Choroid plexus epithelial cell (primary cell): ENCODE measurements at regions not wholly inside any gene's neighbourhood (a gene's known extent, or its start where the extent isn't known, plus 50 kb on each side); places are given as distances from the start of the nearest gene placed in this dataset.
"Not testable (repeated sequence)": the region's sequence is repeated elsewhere in the genome, so short reads cannot be mapped to it uniquely, and the experiment has no call there.

ENCODE experiments used
- DNase-seq: peaks from one replicate; pipeline ENCODE4 v3.0.0-alpha.2; 2010; ENCODE audit warnings: low read depth
- H3K4me3 ChIP-seq: 2 replicates; pipeline ENCODE4 v1.5.1; 2011; ENCODE audit warnings: low read depth, mild to moderate bottlenecking, control low read depth, low read length, moderate library complexity
- CTCF ChIP-seq: conservative IDR thresholded peaks from 2 replicates; pipeline ENCODE4 v1.5.1; 2011; ENCODE audit warnings: low read depth, mild to moderate bottlenecking, control low read depth, inconsistent platforms, low read length, moderate library complexity

GRCh38 chr5:136590581-136590980 lies 225.2 kb upstream of the TRPC7 start:
- H3K4me3 ChIP-seq, result no peak overlapping the region
- DNase-seq, result no peak
- TF ChIP-seq CTCF, result no peak

GRCh38 chr5:136586196-136586595 lies 220.9 kb upstream of the TRPC7 start:
- no peak for DNase-seq
- no peak for TF ChIP-seq CTCF
- H3K4me3 ChIP-seq, result no peak overlapping the region

GRCh38 chr5:136584474-136584873 lies 219.1 kb upstream of the TRPC7 start:
- no peak for DNase-seq
- H3K4me3 ChIP-seq, result no peak overlapping the region
- no peak for TF ChIP-seq CTCF

- no peak overlapping the region for H3K4me3 ChIP-seq
- TF ChIP-seq CTCF, result no peak
- DNase-seq, result no peak
Measured at GRCh38 chr5:136579238-136579637, 213.9 kb upstream of the TRPC7 start.

- H3K4me3 ChIP-seq, DNase-seq: not testable (repeated sequence)
Measured at GRCh38 chr5:136569875-136570274, 204.5 kb upstream of the TRPC7 start.

- DNase-seq, H3K4me3 ChIP-seq: not testable (repeated sequence)
Measured at GRCh38 chr5:136565457-136565856, 200.1 kb upstream of the TRPC7 start.

GRCh38 chr5:136565050-136565449 lies 199.7 kb upstream of the TRPC7 start:
- not testable (repeated sequence) for DNase-seq, H3K4me3 ChIP-seq

- not testable (repeated sequence) for H3K4me3 ChIP-seq, DNase-seq
Measured at GRCh38 chr5:136564431-136564830, 199.1 kb upstream of the TRPC7 start.

GRCh38 chr5:136563489-136563888 lies 198.1 kb upstream of the TRPC7 start:
- DNase-seq, result no peak
- no peak for TF ChIP-seq CTCF
- no peak overlapping the region for H3K4me3 ChIP-seq
